ENCODE measurements at regions not wholly inside any gene's neighbourhood (a gene's known extent, or its start where the extent isn't known, plus 50 kb on each side); places are given as distances from the start of the nearest gene placed in this dataset.
A peak's percentile ranks its signal among the peaks of the same experiment; 100 is the strongest.

GRCh38 chr9:6086006-6086655 lies 70.7 kb upstream of the RANBP6 start:
- TF ChIP-seq CTCF (IDR thresholded peaks at IDR 0.05) = no peak
- no peak overlapping the region for H3K4me2 ChIP-seq (ENCODE audit: low read length)

GRCh38 chr9:6080154-6080716 lies 64.8 kb upstream of the RANBP6 start:
- peaks cover 4% of the 10 kb centered on the region for H3K4me1 ChIP-seq
- no peaks in the 10 kb centered on the region for H3K9me3 ChIP-seq (ENCODE audit: control insufficient read depth, low read length)
- peak overlapping the region; percentile 76 for H3K4me2 ChIP-seq (ENCODE audit: low read length)
- H2AFZ ChIP-seq = peak overlapping the region; percentile 83
- no peaks in the 10 kb centered on the region for H3K27me3 ChIP-seq (ENCODE audit: control insufficient read depth, insufficient read depth, low read length)
- peak overlapping the region; percentile 75 for H3K4me3 ChIP-seq (ENCODE audit: low read depth, low read length)
- H3K27ac ChIP-seq = peak overlapping the region; percentile 56
- H3K79me2 ChIP-seq = no peaks in the 10 kb centered on the region
- no peak overlapping the region for H3K9ac ChIP-seq
- H3K36me3 ChIP-seq (ENCODE audit: control insufficient read depth, insufficient read depth, low read length) = no peaks in the 10 kb centered on the region
- TF ChIP-seq CTCF (IDR thresholded peaks at IDR 0.05) = no peak

More at GRCh38 chr9:6086006-6086655, 70.7 kb upstream of the RANBP6 start:
- Histone ChIP-seq H3K4me3 (ENCODE audit: low read depth, low read length) (no peak overlapping the region), H3K27me3 (ENCODE audit: control insufficient read depth, insufficient read depth, low read length) (no peaks in the 10 kb centered on the region), H3K4me1 (no peaks in the 10 kb centered on the region), H3K27ac (no peak overlapping the region), H2AFZ (no peak overlapping the region), H3K79me2 (no peaks in the 10 kb centered on the region), H3K36me3 (ENCODE audit: control insufficient read depth, insufficient read depth, low read length) (no peaks in the 10 kb centered on the region), H3K9ac (no peak overlapping the region), H3K9me3 (ENCODE audit: control insufficient read depth, low read length) (no peaks in the 10 kb centered on the region)

GRCh38 chr9:6079386-6079785 lies 64.0 kb upstream of the RANBP6 start:
- H3K4me1 ChIP-seq = peaks cover 4% of the 10 kb centered on the region
- no peaks in the 10 kb centered on the region for H3K79me2 ChIP-seq
- H3K27me3 ChIP-seq (ENCODE audit: control insufficient read depth, insufficient read depth, low read length) = no peaks in the 10 kb centered on the region
- H3K36me3 ChIP-seq (ENCODE audit: control insufficient read depth, insufficient read depth, low read length) = no peaks in the 10 kb centered on the region
- H3K27ac ChIP-seq = peak overlapping the region; percentile 56
- peak overlapping the region; percentile 75 for H3K4me3 ChIP-seq (ENCODE audit: low read depth, low read length)
- H3K9me3 ChIP-seq (ENCODE audit: control insufficient read depth, low read length) = no peaks in the 10 kb centered on the region
- TF ChIP-seq CTCF (IDR thresholded peaks at IDR 0.05) = no peak
- H2AFZ ChIP-seq = peak overlapping the region; percentile 83
- H3K4me2 ChIP-seq (ENCODE audit: low read length) = peak overlapping the region; percentile 76
- no peak overlapping the region for H3K9ac ChIP-seq

- no peaks in the 10 kb centered on the region for H3K79me2 ChIP-seq
- no peak overlapping the region for H3K9ac ChIP-seq
- no peak for TF ChIP-seq CTCF (IDR thresholded peaks at IDR 0.05)
- no peaks in the 10 kb centered on the region for H3K36me3 ChIP-seq (ENCODE audit: control insufficient read depth, insufficient read depth, low read length)
- no peak overlapping the region for H3K4me2 ChIP-seq (ENCODE audit: low read length)
- no peak overlapping the region for H3K27ac ChIP-seq
- peaks cover 4% of the 10 kb centered on the region for H3K4me1 ChIP-seq
- H3K4me3 ChIP-seq (ENCODE audit: low read depth, low read length) = no peak overlapping the region
- no peak overlapping the region for H2AFZ ChIP-seq
- no peaks in the 10 kb centered on the region for H3K27me3 ChIP-seq (ENCODE audit: control insufficient read depth, insufficient read depth, low read length)
- H3K9me3 ChIP-seq (ENCODE audit: control insufficient read depth, low read length) = no peaks in the 10 kb centered on the region
Measured at GRCh38 chr9:6078382-6079105, 63.1 kb upstream of the RANBP6 start.
